ENCODE measurements at regions not wholly inside any gene's neighbourhood (a gene's known extent, or its start where the extent isn't known, plus 50 kb on each side); places are given as distances from the start of the nearest gene placed in this dataset.

- Histone ChIP-seq H3K4me3 (ENCODE audit: low read length in 3 of 3) (no peak overlapping the region), H3K4me1 (ENCODE audit: control insufficient read depth in 2 of 3, insufficient read depth in 2 of 3, low read depth in 1 of 3, low read length in 3 of 3) (no peaks in the 10 kb centered on the region), H3K9me3 (ENCODE audit: control insufficient read depth in 2 of 3, insufficient read depth in 1 of 3, low read length in 3 of 3) (no peaks in the 10 kb centered on the region), H3K27me3 (ENCODE audit: control insufficient read depth, insufficient read depth, low read length) (no peaks in the 10 kb centered on the region), H3K9ac (ENCODE audit: low read length in 3 of 3) (no peak overlapping the region), H3K36me3 (ENCODE audit: control insufficient read depth in 2 of 3, insufficient read depth in 3 of 3, low read length in 3 of 3) (no peaks in the 10 kb centered on the region), H3K27ac (ENCODE audit: low read depth in 2 of 2, low read length in 2 of 2) (no peak overlapping the region)
- TF ChIP-seq CTCF (IDR thresholded peaks at IDR 0.05; ENCODE audit: borderline replicate concordance, extremely low read depth, insufficient read depth): no peak
- FAIRE-seq (no peak), DNase-seq (no peak)
- intact Hi-C loops (cut with DNase I): no loop called here
These were observed 1612.1 kb upstream of the GOT2 start for GRCh38 chr16:60346256-60346655.

- intact Hi-C loops (cut with DNase I): no loop called here
- FAIRE-seq (no peak), DNase-seq (no peak)
- Histone ChIP-seq H3K9ac (ENCODE audit: low read length in 3 of 3) (no peak overlapping the region), H3K27me3 (ENCODE audit: control insufficient read depth, insufficient read depth, low read length) (no peaks in the 10 kb centered on the region), H3K4me3 (ENCODE audit: low read length in 3 of 3) (no peak overlapping the region), H3K4me1 (ENCODE audit: control insufficient read depth in 2 of 3, insufficient read depth in 2 of 3, low read depth in 1 of 3, low read length in 3 of 3) (no peaks in the 10 kb centered on the region), H3K36me3 (ENCODE audit: control insufficient read depth in 2 of 3, insufficient read depth in 3 of 3, low read length in 3 of 3) (no peaks in the 10 kb centered on the region), H3K9me3 (ENCODE audit: control insufficient read depth in 2 of 3, insufficient read depth in 1 of 3, low read length in 3 of 3) (no peaks in the 10 kb centered on the region), H3K27ac (ENCODE audit: low read depth in 2 of 2, low read length in 2 of 2) (no peak overlapping the region)
- no peak for TF ChIP-seq CTCF (IDR thresholded peaks at IDR 0.05; ENCODE audit: borderline replicate concordance, extremely low read depth, insufficient read depth)
These were observed 1603.6 kb upstream of the GOT2 start for GRCh38 chr16:60337671-60338070.

- H3K4me3 ChIP-seq (ENCODE audit: low read length in 3 of 3): no peak overlapping the region
- no peaks in the 10 kb centered on the region for H3K27me3 ChIP-seq (ENCODE audit: control insufficient read depth, insufficient read depth, low read length)
- no peak for TF ChIP-seq CTCF (IDR thresholded peaks at IDR 0.05; ENCODE audit: borderline replicate concordance, extremely low read depth, insufficient read depth)
- no peak for FAIRE-seq
- H3K9me3 ChIP-seq (ENCODE audit: control insufficient read depth in 2 of 3, insufficient read depth in 1 of 3, low read length in 3 of 3): no peaks in the 10 kb centered on the region
- intact Hi-C loops (cut with DNase I): no loop called here
- H3K36me3 ChIP-seq (ENCODE audit: control insufficient read depth in 2 of 3, insufficient read depth in 3 of 3, low read length in 3 of 3): no peaks in the 10 kb centered on the region
- no peak overlapping the region for H3K9ac ChIP-seq (ENCODE audit: low read length in 3 of 3)
- no peaks in the 10 kb centered on the region for H3K4me1 ChIP-seq (ENCODE audit: control insufficient read depth in 2 of 3, insufficient read depth in 2 of 3, low read depth in 1 of 3, low read length in 3 of 3)
- H3K27ac ChIP-seq (ENCODE audit: low read depth in 2 of 2, low read length in 2 of 2): no peak overlapping the region
- DNase-seq: no peak
These were observed 1597.1 kb upstream of the GOT2 start for GRCh38 chr16:60331168-60331567.

GRCh38 chr16:60329108-60329507, 1595.0 kb upstream of the GOT2 start:
- no peaks in the 10 kb centered on the region for H3K36me3 ChIP-seq (ENCODE audit: control insufficient read depth in 2 of 3, insufficient read depth in 3 of 3, low read length in 3 of 3)
- H3K27ac ChIP-seq (ENCODE audit: low read depth in 2 of 2, low read length in 2 of 2): no peak overlapping the region
- intact Hi-C loops (cut with DNase I): no loop called here
- no peak overlapping the region for H3K4me3 ChIP-seq (ENCODE audit: low read length in 3 of 3)
- H3K9me3 ChIP-seq (ENCODE audit: control insufficient read depth in 2 of 3, insufficient read depth in 1 of 3, low read length in 3 of 3): no peaks in the 10 kb centered on the region
- no peak overlapping the region for H3K9ac ChIP-seq (ENCODE audit: low read length in 3 of 3)
- no peaks in the 10 kb centered on the region for H3K4me1 ChIP-seq (ENCODE audit: control insufficient read depth in 2 of 3, insufficient read depth in 2 of 3, low read depth in 1 of 3, low read length in 3 of 3)
- TF ChIP-seq CTCF (IDR thresholded peaks at IDR 0.05; ENCODE audit: borderline replicate concordance, extremely low read depth, insufficient read depth): no peak
- no peak for FAIRE-seq
- DNase-seq: no peak
- no peaks in the 10 kb centered on the region for H3K27me3 ChIP-seq (ENCODE audit: control insufficient read depth, insufficient read depth, low read length)

Data from kidney (tissue), 13 donors.